Ramos (cell line): ENCODE measurements at regions not wholly inside any gene's neighbourhood (a gene's known extent, or its start where the extent isn't known, plus 50 kb on each side); places are given as distances from the start of the nearest gene placed in this dataset.

Experiments used
- in situ Hi-C: fragments of 300-500 bp; cut with MboI; formaldehyde crosslinking; loops from one replicate; pipeline ENCODE4 v1.14.3; 2022; ENCODE audit warnings: low sequenced_read_pairs; ENCODE audit not compliant: unreplicated experiment

GRCh38 chr15:93614386-93615104 is 525.5 kb upstream of the RGMA start:
- in situ Hi-C loops = no loop called here

GRCh38 chr15:93613386-93613785 is 524.4 kb upstream of the RGMA start:
- in situ Hi-C loops = no loop called here

GRCh38 chr15:93612953-93613352 is 523.9 kb upstream of the RGMA start:
- in situ Hi-C loops = no loop called here

GRCh38 chr15:93610944-93611343 is 521.9 kb upstream of the RGMA start:
- in situ Hi-C loops = no loop called here

DNA sequence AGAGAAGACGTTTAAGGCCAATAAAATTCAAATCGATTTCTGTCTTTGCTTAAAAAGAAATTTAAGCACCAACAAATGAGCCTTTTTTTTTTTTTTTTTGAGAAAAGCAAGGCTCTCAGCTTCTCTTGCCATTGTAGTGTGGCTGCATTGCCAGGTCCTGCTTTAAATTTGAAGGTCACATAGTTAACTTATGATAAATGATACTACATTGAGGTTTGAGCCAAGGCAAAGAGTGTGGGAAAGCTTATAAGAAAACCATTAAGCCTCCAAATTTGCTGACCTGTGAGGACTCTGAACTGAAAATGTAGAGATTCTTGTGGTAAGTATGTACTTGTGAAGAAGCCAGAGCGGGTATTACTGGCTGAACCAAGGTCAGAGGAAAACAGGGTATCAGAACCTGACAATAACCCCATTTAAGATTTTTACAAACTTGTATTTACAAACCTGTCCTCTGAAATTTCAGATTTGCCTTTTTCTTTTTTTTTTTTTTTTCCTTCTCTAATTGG is 519.7 kb upstream of the RGMA start:
- in situ Hi-C loops = no loop called here

DNA sequence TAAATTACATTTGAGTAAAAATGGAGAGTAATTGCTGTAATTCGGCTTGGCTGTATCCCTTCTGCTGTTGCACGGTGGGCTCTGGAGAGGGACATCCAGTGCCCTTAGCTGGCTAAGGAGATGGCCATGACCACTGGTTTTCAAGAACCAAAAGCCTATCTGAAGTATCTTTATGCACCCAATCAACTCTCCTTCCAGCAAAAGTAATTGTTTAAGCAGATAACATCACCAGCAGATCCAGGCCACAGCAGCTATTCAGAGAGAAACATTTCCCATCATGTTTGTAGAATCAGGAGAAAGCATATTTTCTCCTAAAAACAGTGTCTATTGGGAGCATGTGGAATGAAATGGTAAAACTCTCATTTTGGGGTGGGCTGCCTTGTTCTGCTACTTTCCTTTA is 514.5 kb upstream of the RGMA start:
- in situ Hi-C loops = no loop called here

DNA sequence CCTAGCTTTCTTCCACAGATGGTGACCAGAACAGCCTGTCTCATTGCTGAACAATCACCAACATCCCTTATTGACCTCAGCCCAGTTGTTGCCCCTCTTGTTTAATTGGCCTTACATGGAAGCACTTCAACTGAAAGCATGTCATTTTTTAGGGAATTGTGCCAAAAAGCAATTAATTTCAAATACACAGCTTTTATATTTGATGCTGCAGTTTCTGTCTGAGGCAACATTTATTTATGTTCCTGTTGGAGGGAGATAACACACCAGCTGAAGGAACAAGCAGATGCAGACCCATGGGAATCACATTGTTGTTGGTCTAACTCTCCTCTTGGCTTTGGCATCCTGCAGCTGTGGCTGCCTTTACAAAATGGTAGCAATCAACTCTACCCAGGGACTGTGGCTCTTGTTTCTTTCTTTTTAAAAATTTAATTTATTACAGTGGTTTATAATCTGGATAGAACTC is 498.1 kb upstream of the RGMA start:
- in situ Hi-C loops = no loop called here

- in situ Hi-C loops = no loop called here
These were observed 496.0 kb upstream of the RGMA start for GRCh38 chr15:93585012-93585411.

- in situ Hi-C loops = no loop called here
These were observed 495.0 kb upstream of the RGMA start for GRCh38 chr15:93583968-93584367.

- in situ Hi-C loops = no loop called here
These were observed 494.5 kb upstream of the RGMA start for GRCh38 chr15:93583552-93583951.

DNA sequence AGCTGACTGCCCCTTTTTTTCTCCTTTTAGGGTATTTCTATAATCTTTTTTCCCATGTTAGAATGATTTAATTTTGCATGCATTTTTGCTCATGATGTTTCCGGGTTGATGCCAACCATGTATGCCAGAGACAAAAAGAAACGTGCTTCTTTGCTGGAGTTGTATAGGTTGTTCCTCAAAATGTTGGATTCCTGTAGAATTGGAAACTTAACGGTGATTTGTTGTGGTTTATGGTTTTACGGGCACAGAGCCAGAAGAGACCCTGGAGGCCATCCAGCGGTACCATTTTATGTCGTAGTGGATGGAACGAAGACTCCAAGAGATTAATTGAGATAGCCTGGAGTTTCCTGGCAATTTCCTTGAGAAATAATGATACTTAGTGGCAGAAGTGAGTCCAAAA is 481.5 kb upstream of the RGMA start:
- in situ Hi-C loops = no loop called here

- in situ Hi-C loops = no loop called here
These were observed 477.8 kb upstream of the RGMA start for GRCh38 chr15:93566762-93567161.

DNA sequence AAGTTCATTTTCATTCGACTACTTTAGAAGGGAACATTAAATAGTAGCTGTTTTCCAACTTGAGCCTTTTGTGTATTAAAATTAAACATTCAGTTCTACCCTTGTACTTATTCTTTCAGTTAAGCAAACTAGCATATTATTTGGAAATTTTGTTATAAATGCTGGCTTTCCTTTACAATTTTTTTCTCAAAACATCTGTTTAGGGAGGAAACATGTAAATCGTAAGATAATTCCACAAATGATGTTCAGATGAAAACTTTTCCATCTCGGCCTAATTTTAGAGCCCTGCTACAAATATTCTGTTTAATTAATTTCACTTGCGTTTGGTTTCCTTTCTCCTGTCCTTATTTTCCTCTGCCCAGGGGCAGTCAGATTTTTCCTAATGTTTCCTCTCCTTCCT is 476.2 kb upstream of the RGMA start:
- in situ Hi-C loops = no loop called here

DNA sequence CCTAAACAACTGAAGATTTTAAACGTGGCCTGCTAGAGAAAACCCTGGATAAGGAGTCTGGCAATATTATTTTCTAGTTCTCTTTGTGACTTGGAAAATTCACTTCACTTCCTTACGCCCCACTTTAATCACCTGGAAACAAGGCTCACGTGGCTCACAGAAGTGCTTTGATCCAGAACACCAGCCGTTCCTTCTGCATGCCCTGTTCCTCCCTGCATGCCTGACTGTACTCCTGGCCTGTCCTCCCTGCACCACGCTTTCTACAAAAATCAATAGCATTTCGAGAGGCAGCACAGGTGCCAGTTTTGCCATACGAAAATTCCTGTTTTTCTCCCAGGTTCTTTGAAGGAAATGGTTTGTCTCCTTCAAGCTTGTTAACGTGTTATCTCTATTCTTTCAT is 474.2 kb upstream of the RGMA start:
- in situ Hi-C loops = no loop called here

DNA sequence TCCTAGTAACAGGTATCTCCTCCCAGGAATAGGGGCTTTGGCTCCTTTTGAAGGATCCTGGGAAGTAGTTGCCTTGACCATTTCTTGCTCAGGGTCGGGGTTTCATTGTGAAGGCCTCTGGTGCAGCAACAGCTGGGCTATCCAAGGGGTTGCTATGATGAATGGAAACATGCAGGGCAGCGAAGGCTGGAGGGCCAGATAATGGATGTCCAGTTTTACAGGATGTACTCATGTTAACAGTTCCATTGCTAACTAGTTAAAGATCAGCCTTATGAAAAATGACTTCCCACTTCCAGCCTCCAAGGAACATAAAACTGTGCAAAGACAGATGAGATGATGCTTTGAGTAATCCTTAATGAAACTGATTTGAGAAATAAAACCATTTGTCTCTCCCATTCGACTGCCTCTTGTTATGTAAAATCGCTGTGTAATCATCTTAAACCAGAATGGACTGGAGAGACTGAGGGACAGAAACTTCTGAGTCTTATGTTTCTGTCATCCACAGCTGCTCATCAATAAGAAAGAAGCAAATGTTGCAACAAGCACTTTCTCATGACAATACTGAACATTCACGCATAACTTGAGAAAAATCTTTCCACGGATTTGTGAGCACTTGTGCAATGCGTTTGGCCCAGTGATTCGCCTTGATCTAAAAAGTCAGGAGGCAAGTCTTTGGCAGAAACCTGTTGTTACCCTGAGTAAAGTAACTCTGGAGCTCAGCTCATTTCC is 473.5 kb upstream of the RGMA start:
- in situ Hi-C loops = no loop called here

DNA sequence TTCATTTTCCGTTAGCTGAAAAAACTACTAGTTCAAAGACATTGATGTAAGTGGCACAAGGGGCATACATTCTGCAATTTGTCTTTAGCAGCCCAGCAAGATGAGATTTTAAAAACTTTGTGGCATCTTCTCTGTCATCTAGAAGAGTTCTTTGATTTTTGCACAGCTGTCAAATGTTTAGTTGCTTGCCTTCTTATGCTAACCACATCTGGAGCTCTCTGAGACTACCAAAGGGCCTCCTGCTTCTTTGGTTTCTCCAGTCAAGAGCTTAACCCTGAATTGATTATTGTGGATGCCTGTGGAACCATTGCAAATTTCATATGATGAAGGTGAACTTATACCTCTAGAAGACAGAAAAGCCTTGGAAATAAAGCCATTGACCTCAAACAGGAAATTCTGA is 468.7 kb upstream of the RGMA start:
- in situ Hi-C loops = no loop called here

GRCh38 chr15:93553167-93553935 is 464.3 kb upstream of the RGMA start:
- in situ Hi-C loops = no loop called here

GRCh38 chr15:93543093-93543492 is 454.1 kb upstream of the RGMA start:
- in situ Hi-C loops = no loop called here

GRCh38 chr15:93527374-93528050 is 438.5 kb upstream of the RGMA start:
- in situ Hi-C loops = no loop called here

DNA sequence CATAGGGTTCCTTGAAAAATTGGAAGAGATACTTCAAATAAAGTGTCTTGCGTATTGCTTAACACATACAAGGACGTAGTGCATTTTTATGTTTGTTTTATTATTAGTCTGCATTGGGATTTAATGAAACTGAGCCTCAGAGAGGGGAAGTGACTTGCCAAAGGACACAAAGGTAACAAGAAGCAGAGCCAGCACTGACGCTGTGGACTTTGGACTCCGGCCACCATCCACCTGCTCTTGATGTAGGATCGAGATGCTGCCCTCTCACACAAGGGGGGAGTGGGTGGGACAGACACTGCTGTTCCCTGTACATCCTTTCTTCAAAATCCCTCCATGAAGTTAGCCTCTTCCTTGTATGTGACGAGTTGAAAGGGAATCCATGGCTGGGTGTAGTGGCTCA is 435.4 kb upstream of the RGMA start:
- in situ Hi-C loops = no loop called here
